Glomerular visceral epithelial cell (primary cell): ENCODE measurements at regions not wholly inside any gene's neighbourhood (a gene's known extent, or its start where the extent isn't known, plus 50 kb on each side); places are given as distances from the start of the nearest gene placed in this dataset.
"Not testable (repeated sequence)": the region's sequence is repeated elsewhere in the genome, so short reads cannot be mapped to it uniquely, and the experiment has no call there.

ENCODE experiments used
- DNase-seq: peaks from one replicate; pipeline ENCODE4 v3.0.0-alpha.2; 2016; ENCODE audit errors: extremely low spot score

DNA sequence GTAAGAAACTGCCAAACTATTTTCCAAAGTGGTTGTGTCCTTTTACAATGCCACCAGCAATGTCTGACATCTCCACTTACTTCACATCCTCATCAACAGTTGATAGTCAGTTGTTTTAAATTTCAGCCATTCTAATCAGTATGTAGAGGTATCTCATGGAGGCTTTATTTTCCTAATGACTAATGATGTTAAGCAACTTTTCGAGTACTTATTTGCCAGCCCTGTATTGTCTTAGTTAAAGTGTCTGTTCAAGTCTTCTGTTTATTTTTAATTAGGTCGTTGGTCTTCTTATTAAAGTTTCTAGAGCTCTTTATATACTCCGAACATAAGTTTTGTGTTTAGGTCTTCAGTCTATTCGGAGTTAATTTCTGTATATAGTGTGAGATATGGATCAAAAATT lies 54.9 kb upstream of the NBPF12 start:
- not testable (repeated sequence) for DNase-seq

DNA sequence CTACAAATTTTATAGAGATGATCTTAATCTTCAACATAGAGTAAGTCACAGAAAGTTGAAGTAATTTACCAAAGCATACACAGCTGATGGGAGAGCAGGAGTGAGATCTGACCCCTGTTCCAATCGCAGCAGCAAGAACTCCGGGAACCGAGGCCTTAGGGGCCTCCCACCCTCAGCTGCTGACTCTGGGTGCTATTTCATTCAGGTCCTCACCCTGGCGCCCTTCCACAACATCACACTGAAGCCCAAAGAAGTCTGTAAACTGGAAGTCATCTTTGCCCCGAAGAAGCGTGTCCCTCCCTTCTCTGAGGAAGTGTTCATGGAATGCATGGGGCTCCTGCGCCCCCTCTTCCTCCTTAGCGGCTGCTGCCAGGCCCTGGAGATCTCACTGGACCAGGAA lies 57.0 kb upstream of the NBPF12 start:
- DNase-seq: not testable (repeated sequence)

DNA sequence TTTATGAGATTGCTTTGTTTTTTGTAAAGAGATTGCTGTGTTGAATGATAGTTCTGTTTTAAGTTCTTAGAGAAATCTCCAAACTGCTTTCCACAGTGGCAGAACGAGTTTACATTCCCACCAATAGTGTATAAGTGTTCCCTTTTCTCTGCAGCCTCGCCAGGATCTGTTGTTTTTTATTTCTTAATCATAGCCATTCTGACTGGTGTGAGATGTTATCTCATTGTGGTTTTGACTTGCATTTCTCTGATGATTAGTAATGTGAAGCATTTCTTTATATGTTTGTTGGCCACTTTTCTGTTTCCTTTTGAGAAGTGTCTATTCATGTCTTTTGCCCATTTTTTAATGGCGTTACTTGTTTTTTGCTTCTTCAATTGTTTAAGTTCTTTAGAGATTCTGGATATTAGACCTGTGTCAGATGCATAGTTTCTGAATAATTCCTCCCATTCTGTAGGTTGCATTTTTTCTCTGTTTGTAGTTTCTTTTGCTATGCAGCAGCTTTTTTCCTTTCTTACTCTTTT lies 74.3 kb upstream of the NBPF12 start:
- not testable (repeated sequence) for DNase-seq

GRCh38 chr1:146853147-146853546 lies 85.0 kb upstream of the NBPF12 start:
- DNase-seq: not testable (repeated sequence)

DNA sequence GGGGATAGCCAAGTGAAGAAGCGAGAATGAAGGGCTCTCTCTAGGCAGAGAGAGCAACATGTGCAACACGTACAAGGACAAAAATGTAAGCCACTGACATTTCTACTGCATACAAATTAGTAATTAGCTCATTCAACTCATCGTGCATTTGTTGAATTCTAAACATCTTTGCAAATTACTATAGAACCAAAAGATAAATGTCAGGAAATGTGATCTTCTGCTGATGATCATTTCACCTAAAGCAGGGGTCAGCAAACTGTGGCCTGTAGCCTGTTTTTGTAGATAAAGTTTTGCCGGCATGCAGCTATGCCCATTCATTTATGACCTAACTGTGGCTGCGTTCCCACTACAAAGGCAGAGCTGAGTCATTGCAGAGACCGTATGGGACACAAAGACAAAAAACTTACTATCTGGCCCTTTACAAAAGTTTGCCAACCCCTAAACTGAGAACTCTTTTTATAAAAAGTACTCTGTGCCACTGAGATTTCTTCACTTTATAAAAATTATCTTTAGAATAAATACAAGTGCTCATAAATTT lies 87.7 kb upstream of the NBPF12 start:
- DNase-seq: not testable (repeated sequence)

- not testable (repeated sequence) for DNase-seq
Observed at GRCh38 chr1:146838725-146839124, 99.4 kb upstream of the NBPF12 start.

- not testable (repeated sequence) for DNase-seq
Observed at GRCh38 chr1:146826957-146827356, 111.2 kb upstream of the NBPF12 start.

DNA sequence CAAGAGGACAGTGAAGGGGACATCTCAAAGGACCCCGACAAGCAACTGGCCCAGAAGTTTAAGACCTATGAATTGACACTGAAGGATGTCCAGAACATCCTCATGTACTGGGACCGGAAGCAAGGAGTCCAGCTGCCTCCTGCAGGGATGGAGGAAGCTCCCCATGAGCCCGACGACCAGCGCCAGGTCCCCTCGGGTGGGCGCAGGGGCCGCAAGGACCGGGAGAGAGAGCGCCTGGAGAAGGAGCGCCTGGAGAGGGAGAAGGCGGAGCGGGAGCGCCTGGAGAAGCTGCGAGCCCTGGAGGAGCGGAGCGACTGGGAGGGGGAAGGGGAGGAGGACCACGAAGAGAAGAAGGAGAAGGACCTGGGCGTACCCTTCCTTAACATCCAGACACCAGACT lies 143.9 kb upstream of the NBPF12 start:
- DNase-seq: not testable (repeated sequence)

GRCh38 chr1:146792725-146793124 lies 145.4 kb upstream of the NBPF12 start:
- DNase-seq: not testable (repeated sequence)

- DNase-seq: peak; percentile 11
Observed at GRCh38 chr1:146784212-146784940, 153.7 kb upstream of the NBPF12 start.

GRCh38 chr1:146781235-146781634 lies 156.9 kb upstream of the NBPF12 start:
- DNase-seq: not testable (repeated sequence)

- peak; percentile 74 for DNase-seq
Observed at GRCh38 chr1:146777826-146778602, 160.1 kb upstream of the NBPF12 start.

DNA sequence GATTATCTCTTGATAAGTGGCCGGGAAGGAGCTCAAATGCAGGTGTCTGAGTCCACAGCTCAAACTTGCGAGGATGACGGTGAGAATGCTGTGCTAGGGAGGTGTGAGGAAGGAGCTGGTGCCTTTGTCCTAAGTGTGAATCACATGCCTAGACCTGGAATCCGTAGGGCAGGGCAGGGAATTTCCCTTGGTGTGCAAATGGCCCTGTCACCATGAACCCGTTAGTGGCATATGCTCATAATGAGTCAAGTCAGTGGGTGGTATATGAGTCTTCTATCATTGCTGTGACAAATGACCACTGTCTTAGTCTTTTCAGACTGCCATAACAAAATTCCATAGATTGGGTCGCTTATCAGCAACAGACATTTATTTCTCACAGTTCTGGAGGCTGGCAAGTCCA lies 163.1 kb upstream of the NBPF12 start:
- not testable (repeated sequence) for DNase-seq

GRCh38 chr1:146774271-146774670 lies 163.9 kb upstream of the NBPF12 start:
- not testable (repeated sequence) for DNase-seq

GRCh38 chr1:146771409-146771808 lies 166.7 kb upstream of the NBPF12 start:
- DNase-seq: not testable (repeated sequence)

- not testable (repeated sequence) for DNase-seq
Observed at GRCh38 chr1:146770998-146771397, 167.1 kb upstream of the NBPF12 start.

DNA sequence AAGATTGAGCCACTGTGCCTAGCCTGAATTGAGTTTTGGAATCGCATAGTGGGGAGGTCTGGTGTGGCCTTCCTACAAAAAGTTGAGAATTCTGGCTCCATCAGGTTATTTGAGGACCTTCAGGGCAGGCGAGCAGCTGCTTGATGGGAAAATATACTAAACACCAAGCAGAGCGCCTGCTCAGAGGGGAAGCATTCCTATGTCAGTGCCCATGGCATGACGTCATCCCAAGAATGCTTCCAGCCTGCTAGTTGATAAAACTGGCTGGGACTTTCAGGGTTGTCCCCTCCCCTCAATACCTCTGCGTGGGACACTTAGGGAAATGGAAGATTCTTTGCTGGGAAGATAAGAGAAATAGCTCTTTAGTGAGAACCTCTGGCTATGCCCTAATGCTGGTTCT lies 174.9 kb upstream of the NBPF12 start:
- not testable (repeated sequence) for DNase-seq

DNA sequence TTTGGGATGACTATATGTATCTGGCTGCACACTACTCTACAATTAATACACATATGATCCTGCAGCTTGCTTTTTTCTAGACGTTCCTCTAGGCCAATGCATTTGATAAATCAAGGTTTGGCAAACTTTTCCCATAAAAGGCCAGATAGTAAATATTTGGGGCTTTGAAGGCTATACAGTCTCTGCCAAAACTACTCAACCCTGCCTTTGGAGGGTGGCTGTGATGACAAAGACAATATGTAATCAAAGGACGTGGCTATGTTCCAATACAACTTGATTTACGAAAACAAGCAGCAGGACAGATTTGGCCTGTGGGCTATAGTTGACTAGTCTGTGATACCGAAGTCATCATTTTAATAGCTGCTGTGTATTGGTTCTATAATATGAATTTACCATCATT lies 181.3 kb upstream of the NBPF12 start:
- DNase-seq: not testable (repeated sequence)

DNA sequence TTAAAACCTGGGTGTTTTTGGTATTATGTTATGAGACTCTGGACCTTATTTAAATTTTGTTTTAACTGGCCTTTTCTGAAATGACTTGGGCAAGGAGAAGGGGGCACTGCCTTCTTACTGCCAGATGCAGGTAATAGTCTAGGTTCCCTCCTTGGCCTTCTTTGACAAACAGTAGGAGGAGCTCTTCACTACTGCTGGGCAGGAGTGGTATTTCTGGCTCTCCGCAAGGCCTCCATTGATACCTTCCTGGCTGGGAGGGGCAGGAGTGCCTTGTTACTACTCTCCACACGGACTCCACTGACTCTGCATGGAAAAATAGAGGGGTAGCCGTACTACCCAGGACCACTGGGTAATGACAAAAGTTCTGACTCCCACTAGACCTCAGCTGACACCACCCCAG lies 189.4 kb upstream of the NBPF12 start:
- DNase-seq: not testable (repeated sequence)

DNA sequence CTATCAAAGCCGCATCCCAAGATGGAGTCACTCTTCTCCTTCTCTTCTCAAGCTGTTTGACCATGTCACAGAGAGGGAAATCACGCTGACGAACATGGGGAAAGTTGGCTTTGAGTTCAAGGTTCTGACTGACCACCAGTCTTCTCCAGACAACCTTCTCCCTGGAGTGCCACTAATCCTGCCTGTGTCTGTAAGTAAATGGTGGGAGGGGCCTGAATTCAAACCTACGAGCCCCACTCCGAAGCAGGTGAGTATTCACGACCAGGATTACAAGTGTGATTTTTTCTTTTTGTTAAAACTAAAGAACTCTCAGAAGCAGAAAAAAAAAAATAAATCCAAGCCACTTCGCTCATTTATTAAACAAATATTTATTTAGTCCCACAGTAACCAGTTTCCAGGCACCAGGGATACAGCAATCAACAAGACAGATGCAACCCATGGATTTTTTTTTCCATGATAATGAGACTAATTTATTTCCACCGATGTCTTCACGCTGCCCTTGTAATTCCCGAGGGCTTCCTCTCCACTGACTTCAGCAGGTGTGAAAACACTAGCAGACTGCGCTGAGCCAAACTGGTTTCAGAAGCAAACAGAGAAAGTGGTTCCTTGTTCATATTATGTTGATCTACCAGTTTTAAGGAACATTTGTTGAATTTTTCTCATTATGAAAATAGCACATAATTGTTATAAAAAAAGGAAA lies 206.0 kb upstream of the NBPF12 start:
- not testable (repeated sequence) for DNase-seq

- DNase-seq: not testable (repeated sequence)
Observed at GRCh38 chr1:146729642-146730344, 208.3 kb upstream of the NBPF12 start.
